ENCODE measurements at regions not wholly inside any gene's neighbourhood (a gene's known extent, or its start where the extent isn't known, plus 50 kb on each side); places are given as distances from the start of the nearest gene placed in this dataset.

GRCh38 chr9:95644377-95644776 is 127.6 kb upstream of the PTCH1 start:
- CTCF ChIA-PET = interaction anchor here (0.6 kb wide), 1 partner anchor 481 kb away, joined by 3 read pairs; no protein-coding TSS in a partner anchor
- POLR2A ChIA-PET = interaction anchor here (0.6 kb wide), 1 partner anchor 506 kb away, joined by 3 read pairs; no protein-coding TSS in a partner anchor

GRCh38 chr9:95643619-95644018 is 126.8 kb upstream of the PTCH1 start:
- DNase-seq (no peak), ATAC-seq (no peak)
- H3K9me3 Mint-ChIP-seq = no peaks in the 10 kb centered on the region
- intact Hi-C loops (cut with micrococcal nuclease) = no loop called here
- no peaks in the 10 kb centered on the region for H3K27me3 Mint-ChIP-seq
- no peak overlapping the region for H3K4me3 Mint-ChIP-seq
- CTCF ChIA-PET = no interaction called here
- H3K36me3 Mint-ChIP-seq (ENCODE audit: low read depth) = no peaks in the 10 kb centered on the region
- no peaks in the 10 kb centered on the region for H3K4me1 Mint-ChIP-seq (ENCODE audit: low read depth)
- POLR2A ChIA-PET = no interaction called here
- TF ChIP-seq CTCF (IDR thresholded peaks at IDR 0.05) = no peak
- no peak overlapping the region for H3K27ac Mint-ChIP-seq

More at GRCh38 chr9:95644377-95644776, 127.6 kb upstream of the PTCH1 start:
- Mint-ChIP-seq H3K27ac (no peak overlapping the region), H3K4me3 (no peak overlapping the region), H3K27me3 (no peaks in the 10 kb centered on the region), H3K36me3 (ENCODE audit: low read depth) (no peaks in the 10 kb centered on the region), H3K4me1 (ENCODE audit: low read depth) (no peaks in the 10 kb centered on the region), H3K9me3 (no peaks in the 10 kb centered on the region)
- no peak for TF ChIP-seq CTCF (IDR thresholded peaks at IDR 0.05)
- DNase-seq (no peak), ATAC-seq (no peak)
- intact Hi-C loops (cut with micrococcal nuclease) = no loop called here

- Mint-ChIP-seq H3K4me3 (no peak overlapping the region), H3K27me3 (no peaks in the 10 kb centered on the region), H3K9me3 (no peaks in the 10 kb centered on the region), H3K27ac (no peak overlapping the region), H3K36me3 (ENCODE audit: low read depth) (no peaks in the 10 kb centered on the region), H3K4me1 (ENCODE audit: low read depth) (no peaks in the 10 kb centered on the region)
- intact Hi-C loops (cut with micrococcal nuclease) = no loop called here
- no peak for TF ChIP-seq CTCF (IDR thresholded peaks at IDR 0.05)
- ChIA-PET CTCF (no interaction called here), POLR2A (interaction anchor here (0.6 kb wide), 1 partner anchor 760 kb away, joined by 3 read pairs; no protein-coding TSS in a partner anchor)
- no peak for DNase-seq
- no peak for ATAC-seq
These were observed 125.4 kb upstream of the PTCH1 start for GRCh38 chr9:95642189-95642588.

GRCh38 chr9:95641586-95641985 is 124.8 kb upstream of the PTCH1 start:
- Mint-ChIP-seq H3K4me3 (no peak overlapping the region), H3K9me3 (no peaks in the 10 kb centered on the region), H3K27me3 (no peaks in the 10 kb centered on the region), H3K4me1 (ENCODE audit: low read depth) (no peaks in the 10 kb centered on the region), H3K36me3 (ENCODE audit: low read depth) (no peaks in the 10 kb centered on the region), H3K27ac (no peak overlapping the region)
- intact Hi-C loops (cut with micrococcal nuclease) = no loop called here
- POLR2A ChIA-PET = no interaction called here
- TF ChIP-seq CTCF (IDR thresholded peaks at IDR 0.05) = no peak
- CTCF ChIA-PET = no interaction called here
- ATAC-seq (no peak), DNase-seq (no peak)

- ChIA-PET CTCF (no interaction called here), POLR2A (no interaction called here)
- TF ChIP-seq CTCF (IDR thresholded peaks at IDR 0.05) = no peak
- Mint-ChIP-seq H3K27me3 (peaks cover 2% of the 10 kb centered on the region), H3K4me3 (no peak overlapping the region), H3K9me3 (no peaks in the 10 kb centered on the region), H3K36me3 (ENCODE audit: low read depth) (no peaks in the 10 kb centered on the region), H3K27ac (no peak overlapping the region), H3K4me1 (ENCODE audit: low read depth) (no peaks in the 10 kb centered on the region)
- intact Hi-C loops (cut with micrococcal nuclease) = no loop called here
- ATAC-seq (no peak), DNase-seq (no peak)
These were observed 123.6 kb upstream of the PTCH1 start for GRCh38 chr9:95640336-95640735.
